ENCODE measurements at regions not wholly inside any gene's neighbourhood (a gene's known extent, or its start where the extent isn't known, plus 50 kb on each side); places are given as distances from the start of the nearest gene placed in this dataset.

- TF ChIP-seq POLR2A (IDR thresholded peaks at IDR 0.05; ENCODE audit: borderline replicate concordance, extremely low read depth, insufficient read depth, insufficient read length): no peak
- no peak for TF ChIP-seq YY1 (IDR thresholded peaks at IDR 0.05; ENCODE audit: extremely low read depth, insufficient replicate concordance, low read depth, low read length)
- TF ChIP-seq CTCF (IDR thresholded peaks at IDR 0.05 in 2 of 3, conservative IDR thresholded peaks at IDR 0.05 in 1 of 3; ENCODE audit: borderline replicate concordance in 1 of 3, insufficient read depth in 1 of 3, low read depth in 2 of 3, low read length in 2 of 3): no peak
- no peak for TF ChIP-seq POLR2AphosphoS5 (IDR thresholded peaks at IDR 0.05; ENCODE audit: low read depth, low read length)
- no peak for TF ChIP-seq ATF3 (IDR thresholded peaks at IDR 0.05)
- no peak for TF ChIP-seq ZNF274 (IDR thresholded peaks at IDR 0.05; ENCODE audit: low read depth, low read length)
- no peak for TF ChIP-seq REST (IDR thresholded peaks at IDR 0.05; ENCODE audit: low read depth)
- TF ChIP-seq CBX3 (IDR thresholded peaks at IDR 0.05; ENCODE audit: low read depth): no peak
- TF ChIP-seq SP1 (IDR thresholded peaks at IDR 0.05; ENCODE audit: low read depth): no peak
- no peak for TF ChIP-seq MAX (IDR thresholded peaks at IDR 0.05)
- no peak for TF ChIP-seq ELF1 (IDR thresholded peaks at IDR 0.05; ENCODE audit: borderline replicate concordance, low read depth)
- no peak for TF ChIP-seq EZH2 (IDR thresholded peaks at IDR 0.05)
Observed at GRCh38 chr9:1271367-1271766, 221.2 kb downstream of the DMRT2 start.

All from HCT116 (cell line).